OCI-LY3 (cell line): ENCODE measurements at regions not wholly inside any gene's neighbourhood (a gene's known extent, or its start where the extent isn't known, plus 50 kb on each side); places are given as distances from the start of the nearest gene placed in this dataset.

ENCODE experiments used
- H2AFZ ChIP-seq: fragments of 200-600, 300-600 bp; shearing (Covaris generic); 2 replicates; pipeline ENCODE4 v1.6.0; 2014; ENCODE audit warnings: antibody characterized with exemption, low read depth, low read length
- H3K27ac ChIP-seq: fragments of 200-600, 300-600 bp; sonication (generic); 2 replicates; pipeline ENCODE4 v1.5.1; 2014; ENCODE audit warnings: mild to moderate bottlenecking, low read length, moderate library complexity, mixed read lengths
- H3K27me3 ChIP-seq: fragments of 200-600, 300-600 bp; sonication (generic); 2 replicates; pipeline ENCODE4 v1.6.1; 2014; ENCODE audit warnings: low read depth, low read length, mixed read lengths
- H3K36me3 ChIP-seq: fragments of 200-600, 300-600 bp; sonication (generic); replicated peaks from 2 replicates; pipeline ENCODE3; 2014; ENCODE audit warnings: low read depth, low read length, mixed read lengths
- H3K4me1 ChIP-seq: fragments of 300-600, 200-600 bp; sonication (generic); 2 replicates; pipeline ENCODE4 v1.6.1; 2014; ENCODE audit warnings: low read length, mixed read lengths
- H3K4me2 ChIP-seq: fragments of 200-600, 300-600 bp; sonication (generic); 2 replicates; pipeline ENCODE4 v1.6.1; 2014; ENCODE audit warnings: low read length, mixed read lengths
- H3K4me3 ChIP-seq: fragments of 300-600, 200-600 bp; sonication (generic); 2 replicates; pipeline ENCODE4 v1.5.1; 2014; ENCODE audit warnings: antibody characterized with exemption, mild to moderate bottlenecking, low read length, moderate library complexity
- H3K79me2 ChIP-seq: fragments of 300-600, 200-600 bp; shearing (Covaris generic); 2 replicates; pipeline ENCODE4 v1.6.1; 2014; ENCODE audit warnings: mild to moderate bottlenecking, low read length, mixed read lengths
- H3K9ac ChIP-seq: fragments of 300-600, 200-600 bp; shearing (Covaris generic); 2 replicates; pipeline ENCODE4 v1.6.0; 2014; ENCODE audit warnings: mild to moderate bottlenecking, low read length, moderate library complexity
- H3K9me3 ChIP-seq: fragments of 200-600, 300-600 bp; shearing (Covaris generic); 2 replicates; pipeline ENCODE4 v1.6.1; 2014; ENCODE audit warnings: low read length, mixed read lengths; ENCODE audit not compliant: insufficient read depth
- H4K20me1 ChIP-seq: fragments of 200-600, 300-600 bp; sonication (generic); 2 replicates; pipeline ENCODE4 v1.6.1; 2016; ENCODE audit warnings: low read length, mixed read lengths; ENCODE audit not compliant: insufficient read depth
- CTCF ChIP-seq: fragments of 200-600, 300-600 bp; sonication (generic); IDR thresholded peaks from 2 replicates; pipeline ENCODE4 v1.5.1; 2014; ENCODE audit warnings: antibody characterized with exemption, low read length, low read depth
- EZH2phosphoT487 ChIP-seq: fragments of 200-600 bp; shearing (Covaris generic); IDR thresholded peaks from 2 replicates; pipeline ENCODE4 v1.6.1; 2018; ENCODE audit warnings: antibody characterized with exemption, mixed run types, low read depth

- Histone ChIP-seq H4K20me1 (no peaks in the 10 kb centered on the region), H3K27ac (no peak overlapping the region), H3K4me3 (no peak overlapping the region), H3K79me2 (no peaks in the 10 kb centered on the region), H3K36me3 (no peaks in the 10 kb centered on the region), H2AFZ (no peak overlapping the region), H3K4me1 (no peaks in the 10 kb centered on the region), H3K4me2 (no peak overlapping the region), H3K9me3 (no peaks in the 10 kb centered on the region), H3K27me3 (no peaks in the 10 kb centered on the region), H3K9ac (no peak overlapping the region)
- TF ChIP-seq CTCF (no peak), EZH2phosphoT487 (no peak)
Observed at GRCh38 chr10:111579473-111579872, 502.6 kb downstream of the ADRA2A start.

DNA sequence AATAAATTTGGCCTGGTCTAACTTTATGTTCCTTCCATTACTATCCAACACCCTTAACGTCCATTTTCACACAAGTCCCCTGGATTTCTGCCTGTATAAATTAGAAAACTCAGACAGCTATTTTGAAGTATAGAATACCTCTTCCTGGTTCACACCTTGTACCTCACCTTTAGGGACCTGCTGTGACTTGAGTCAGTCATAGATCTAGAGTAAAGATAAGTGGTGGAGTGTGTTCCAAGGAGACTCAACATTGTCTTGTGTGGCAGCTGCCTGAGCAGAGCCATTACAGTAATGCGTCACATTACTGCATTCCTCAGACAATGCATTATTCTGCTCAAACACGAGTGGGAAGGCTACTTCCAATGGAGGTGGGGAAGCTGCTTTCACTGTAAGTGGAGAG lies 513.9 kb downstream of the ADRA2A start:
- H3K79me2 ChIP-seq: no peaks in the 10 kb centered on the region
- H3K9me3 ChIP-seq: no peaks in the 10 kb centered on the region
- no peaks in the 10 kb centered on the region for H3K4me1 ChIP-seq
- no peaks in the 10 kb centered on the region for H4K20me1 ChIP-seq
- H3K4me2 ChIP-seq: no peak overlapping the region
- no peak for TF ChIP-seq CTCF
- no peak for TF ChIP-seq EZH2phosphoT487
- H3K36me3 ChIP-seq: no peaks in the 10 kb centered on the region
- H3K9ac ChIP-seq: no peak overlapping the region
- H2AFZ ChIP-seq: no peak overlapping the region
- H3K4me3 ChIP-seq: no peak overlapping the region
- no peak overlapping the region for H3K27ac ChIP-seq
- no peaks in the 10 kb centered on the region for H3K27me3 ChIP-seq

- Histone ChIP-seq H3K27me3 (no peaks in the 10 kb centered on the region), H3K27ac (no peak overlapping the region), H3K79me2 (no peaks in the 10 kb centered on the region), H3K36me3 (no peaks in the 10 kb centered on the region), H2AFZ (no peak overlapping the region), H3K4me2 (no peak overlapping the region), H3K4me3 (no peak overlapping the region), H3K9ac (no peak overlapping the region), H4K20me1 (no peaks in the 10 kb centered on the region), H3K9me3 (no peaks in the 10 kb centered on the region), H3K4me1 (no peaks in the 10 kb centered on the region)
- TF ChIP-seq CTCF (no peak), EZH2phosphoT487 (no peak)
Observed at GRCh38 chr10:111593578-111593977, 516.7 kb downstream of the ADRA2A start.

DNA sequence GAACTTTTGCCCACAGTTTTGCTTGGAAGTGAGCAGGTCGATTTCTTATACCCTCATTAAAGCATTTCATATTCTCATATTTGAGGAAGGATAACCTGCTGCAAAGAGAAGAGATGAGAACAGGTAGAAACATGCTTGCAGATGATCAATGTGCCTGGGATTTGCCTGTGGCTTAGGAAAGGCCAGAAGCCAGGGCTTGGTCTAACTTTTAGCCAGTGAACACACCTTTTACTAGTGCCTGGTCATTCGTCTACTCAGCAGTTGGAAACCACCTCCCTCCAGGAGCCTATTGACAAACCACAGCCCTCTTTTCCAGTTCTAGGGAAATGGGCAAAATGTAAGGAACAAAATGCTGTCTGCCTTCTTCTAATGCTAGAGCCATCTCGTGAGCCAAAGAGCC lies 518.3 kb downstream of the ADRA2A start:
- Histone ChIP-seq H4K20me1 (no peaks in the 10 kb centered on the region), H2AFZ (no peak overlapping the region), H3K27ac (no peak overlapping the region), H3K79me2 (no peaks in the 10 kb centered on the region), H3K36me3 (no peaks in the 10 kb centered on the region), H3K4me1 (no peaks in the 10 kb centered on the region), H3K9me3 (no peaks in the 10 kb centered on the region), H3K9ac (no peak overlapping the region), H3K4me3 (no peak overlapping the region), H3K4me2 (no peak overlapping the region), H3K27me3 (no peaks in the 10 kb centered on the region)
- no peak for TF ChIP-seq EZH2phosphoT487

- no peaks in the 10 kb centered on the region for H3K36me3 ChIP-seq
- H3K79me2 ChIP-seq: no peaks in the 10 kb centered on the region
- H3K4me3 ChIP-seq: no peak overlapping the region
- no peak overlapping the region for H3K9ac ChIP-seq
- no peaks in the 10 kb centered on the region for H3K9me3 ChIP-seq
- H3K27me3 ChIP-seq: no peaks in the 10 kb centered on the region
- no peaks in the 10 kb centered on the region for H4K20me1 ChIP-seq
- no peaks in the 10 kb centered on the region for H3K4me1 ChIP-seq
- no peak overlapping the region for H2AFZ ChIP-seq
- H3K4me2 ChIP-seq: no peak overlapping the region
- TF ChIP-seq EZH2phosphoT487 (no peak), CTCF (peak; percentile 68)
- H3K27ac ChIP-seq: no peak overlapping the region
Observed at GRCh38 chr10:111598433-111599059, 521.7 kb downstream of the ADRA2A start.
